GM18907 (cell line): ENCODE measurements at regions not wholly inside any gene's neighbourhood (a gene's known extent, or its start where the extent isn't known, plus 50 kb on each side); places are given as distances from the start of the nearest gene placed in this dataset.
"Not testable (repeated sequence)": the region's sequence is repeated elsewhere in the genome, so short reads cannot be mapped to it uniquely, and the experiment has no call there.

Experiments used
- ATAC-seq: cut with Tn5 transposase; IDR thresholded peaks from one replicate; pipeline ENCODE4 v1.9.1; 2021; ENCODE audit warnings: mild to moderate bottlenecking, moderate library complexity; ENCODE audit not compliant: unreplicated experiment

DNA sequence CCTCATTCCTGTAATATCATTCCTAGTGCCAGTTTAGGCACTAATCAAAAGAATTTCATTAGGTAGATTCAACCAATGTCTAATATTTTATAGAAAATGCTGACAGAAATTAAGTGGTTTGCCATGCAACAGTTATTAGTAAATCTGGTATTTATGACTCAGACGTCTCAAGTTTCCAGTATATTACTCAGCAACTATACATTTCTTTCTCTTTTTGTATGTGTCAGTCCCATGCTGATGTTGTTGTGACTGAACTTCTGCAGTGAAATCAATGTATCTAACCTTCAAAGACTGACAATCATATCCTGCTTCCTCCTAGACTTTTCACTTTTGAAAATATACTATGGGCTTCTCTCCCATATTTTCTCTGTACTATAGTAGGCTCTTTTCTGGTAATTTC is 822.5 kb downstream of the NR2F1-AS1 start:
- no peak for ATAC-seq

DNA sequence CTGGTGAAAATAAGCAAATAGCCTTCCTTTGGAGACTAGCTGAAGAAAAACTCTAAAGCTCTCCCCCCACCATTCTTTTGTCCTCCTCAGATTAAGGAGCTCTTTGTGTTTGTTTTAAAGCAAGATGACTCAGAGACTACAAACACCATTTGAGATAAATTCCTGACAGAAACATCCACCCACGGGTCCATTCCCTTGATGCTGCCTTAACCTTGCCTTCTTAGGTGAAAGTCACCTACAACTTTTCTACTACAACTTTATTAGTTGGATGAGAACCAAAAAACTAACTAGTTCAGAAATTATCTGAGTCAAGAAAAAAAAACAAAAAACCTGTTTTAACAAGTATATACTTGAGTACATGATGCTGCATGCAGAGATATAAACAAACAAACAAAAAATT is 831.1 kb downstream of the NR2F1-AS1 start:
- ATAC-seq: no peak

- no peak for ATAC-seq
Measured at GRCh38 chr5:92748072-92748676, 832.8 kb downstream of the NR2F1-AS1 start.

GRCh38 chr5:92741906-92742305 is 839.1 kb downstream of the NR2F1-AS1 start:
- ATAC-seq: no peak

DNA sequence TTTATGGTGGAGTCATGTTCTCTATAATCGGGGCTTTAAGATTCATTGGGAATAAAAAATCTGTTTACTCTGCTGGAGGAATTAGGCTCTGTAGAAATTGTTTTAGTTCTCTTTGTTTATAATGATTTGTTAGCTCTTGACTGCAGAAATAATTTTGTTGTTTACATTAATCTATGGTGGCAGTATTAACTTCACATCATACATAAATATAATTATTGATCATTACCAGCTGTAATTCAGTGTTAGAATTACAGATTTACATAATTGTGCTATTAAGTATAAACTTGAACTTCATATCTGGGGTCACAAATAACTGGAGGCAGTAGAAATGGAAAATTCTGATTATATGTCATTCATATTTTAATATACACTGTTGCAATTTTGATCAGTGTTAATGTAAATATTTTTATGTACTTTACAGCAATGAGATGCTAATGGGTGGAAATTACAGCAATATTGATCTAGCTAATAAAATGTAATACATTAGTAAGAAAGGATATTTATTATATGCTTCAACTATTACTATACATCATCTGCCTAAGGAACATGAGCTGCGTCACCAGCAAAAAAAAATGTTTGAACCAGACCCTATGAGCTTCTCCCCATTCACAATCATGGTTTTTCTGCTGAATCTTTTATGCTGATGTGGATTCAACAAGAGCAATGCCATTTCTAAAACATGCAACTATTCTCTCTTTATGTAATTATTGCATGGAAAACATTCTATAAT is 846.6 kb downstream of the NR2F1-AS1 start:
- ATAC-seq: no peak

DNA sequence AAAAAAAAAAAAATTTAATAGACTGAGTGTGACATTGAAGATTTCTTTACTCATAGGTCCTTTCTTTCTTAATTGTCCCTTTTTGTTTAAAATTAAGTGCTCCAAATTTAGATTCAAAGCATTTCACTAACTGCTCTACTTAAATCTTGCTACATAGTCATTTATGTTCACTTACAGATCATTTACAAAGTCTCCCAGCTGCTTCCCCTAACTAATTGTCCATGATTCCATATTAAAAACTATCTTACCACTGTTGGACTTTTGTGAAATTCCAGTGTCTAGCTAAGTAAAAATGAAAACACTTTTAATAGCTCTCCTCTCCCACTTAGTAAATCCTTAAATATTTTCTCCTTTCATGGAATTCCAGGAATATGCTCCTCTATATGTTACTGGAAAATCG is 850.5 kb downstream of the NR2F1-AS1 start:
- ATAC-seq: no peak

GRCh38 chr5:92729088-92729487 is 851.9 kb downstream of the NR2F1-AS1 start:
- no peak for ATAC-seq

DNA sequence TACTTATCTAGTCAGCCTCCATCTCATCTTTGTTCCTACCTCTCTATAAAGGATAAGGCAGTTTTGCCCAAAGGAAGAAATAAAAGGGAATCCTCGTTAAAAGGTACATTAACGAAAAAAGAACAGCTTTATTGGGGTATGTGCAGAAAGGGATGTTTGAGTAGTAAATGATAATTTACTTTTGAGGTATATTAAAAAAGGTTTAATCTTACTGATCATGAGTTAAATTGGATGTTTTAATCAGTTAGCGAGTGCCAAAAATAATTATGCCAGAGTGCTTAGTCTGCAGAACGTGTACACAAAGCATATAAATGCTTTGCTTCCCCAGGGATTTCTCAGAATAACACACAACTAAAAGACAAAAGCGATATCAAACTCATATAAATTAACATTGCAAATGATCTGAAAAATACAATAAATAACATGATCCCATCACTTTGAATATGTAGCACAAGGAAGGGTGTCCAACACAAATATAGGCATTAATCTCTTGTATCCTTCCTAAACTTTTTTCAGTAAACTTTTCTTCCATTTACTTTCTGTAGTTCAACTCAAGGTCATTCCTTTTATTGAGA is 865.0 kb downstream of the NR2F1-AS1 start:
- no peak for ATAC-seq

DNA sequence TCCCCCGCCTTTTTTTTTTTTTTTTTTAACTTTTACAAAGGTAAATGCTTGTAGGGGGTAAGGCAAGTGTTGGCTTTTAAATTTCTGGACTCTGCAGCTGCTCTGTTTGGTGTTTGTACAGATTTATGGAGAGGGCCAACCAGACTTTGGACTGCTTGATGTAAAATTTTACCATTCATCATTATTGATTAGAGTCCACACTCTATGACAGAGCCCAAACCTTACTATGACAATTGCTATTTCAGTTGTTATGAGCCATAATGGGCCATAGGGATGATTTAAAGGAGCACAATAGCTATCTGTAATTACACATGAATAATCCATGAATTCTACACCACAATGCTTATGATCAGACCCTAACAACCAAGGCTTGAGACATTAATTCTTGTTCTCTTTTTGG is 867.2 kb downstream of the NR2F1-AS1 start:
- no peak for ATAC-seq

- ATAC-seq: no peak
Measured at GRCh38 chr5:92713335-92713743, 867.7 kb downstream of the NR2F1-AS1 start.

GRCh38 chr5:92711956-92712355 is 869.1 kb downstream of the NR2F1-AS1 start:
- ATAC-seq: no peak

DNA sequence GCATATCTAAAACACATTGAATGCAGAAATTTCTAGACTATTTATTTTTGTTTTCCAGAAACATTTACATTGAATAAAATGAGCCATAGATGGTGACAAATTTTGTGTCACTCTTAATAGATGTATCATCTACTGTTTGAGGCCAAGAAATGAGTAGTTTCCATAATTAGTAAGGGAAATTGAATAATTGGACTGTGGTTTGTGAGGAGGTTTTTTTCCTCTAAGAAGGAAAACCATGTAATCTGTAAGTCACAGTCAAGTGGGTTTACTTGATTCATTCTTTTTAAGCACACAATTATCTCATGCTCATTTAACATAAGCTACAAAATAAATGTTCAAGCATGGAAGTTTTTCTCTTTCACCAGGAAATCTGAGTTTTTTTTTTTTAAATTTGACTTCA is 876.4 kb downstream of the NR2F1-AS1 start:
- ATAC-seq: no peak

GRCh38 chr5:92703976-92704375 is 877.0 kb downstream of the NR2F1-AS1 start:
- no peak for ATAC-seq

GRCh38 chr5:92695123-92696003 is 885.7 kb downstream of the NR2F1-AS1 start:
- no peak for ATAC-seq

- ATAC-seq: no peak
Measured at GRCh38 chr5:92694067-92694466, 887.0 kb downstream of the NR2F1-AS1 start.

- ATAC-seq: not testable (repeated sequence)
Measured at GRCh38 chr5:92691955-92692354, 889.1 kb downstream of the NR2F1-AS1 start.

GRCh38 chr5:92687821-92688722 is 892.9 kb downstream of the NR2F1-AS1 start:
- no peak for ATAC-seq

GRCh38 chr5:92678640-92679039 is 902.4 kb downstream of the NR2F1-AS1 start:
- no peak for ATAC-seq

- ATAC-seq: no peak
Measured at GRCh38 chr5:92676215-92677165, 904.5 kb downstream of the NR2F1-AS1 start.
